HG03175 (cell line): ENCODE measurements at regions not wholly inside any gene's neighbourhood (a gene's known extent, or its start where the extent isn't known, plus 50 kb on each side); places are given as distances from the start of the nearest gene placed in this dataset.
"Not testable (repeated sequence)": the region's sequence is repeated elsewhere in the genome, so short reads cannot be mapped to it uniquely, and the experiment has no call there.

Experiments used
- ATAC-seq: cut with Tn5 transposase; IDR thresholded peaks from one replicate; pipeline ENCODE4 v1.9.1; 2021; ENCODE audit warnings: mild to moderate bottlenecking, moderate library complexity; ENCODE audit not compliant: unreplicated experiment

DNA sequence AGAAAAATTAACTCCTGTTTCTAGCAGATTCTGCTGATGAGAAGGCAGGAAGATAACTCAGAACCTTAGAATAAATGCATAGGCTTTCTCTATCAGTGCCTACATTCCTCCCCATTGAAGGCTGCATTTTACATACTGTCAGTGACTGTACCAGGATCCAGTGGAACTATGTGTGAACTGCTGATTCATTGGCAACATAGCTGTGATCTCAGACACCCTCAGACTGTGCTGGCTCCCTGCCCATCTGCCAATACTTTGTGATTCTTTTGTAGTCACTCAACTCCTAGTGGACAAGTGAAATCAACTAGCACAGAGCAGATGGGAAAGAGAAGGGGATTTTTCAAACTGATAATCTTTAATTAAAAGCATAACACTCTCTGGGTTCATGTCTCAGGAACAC, 375.8 kb downstream of the MDFIC start:
- ATAC-seq, result no peak

- ATAC-seq, result no peak
These were observed 371.8 kb downstream of the MDFIC start for GRCh38 chr7:115293628-115294240.

DNA sequence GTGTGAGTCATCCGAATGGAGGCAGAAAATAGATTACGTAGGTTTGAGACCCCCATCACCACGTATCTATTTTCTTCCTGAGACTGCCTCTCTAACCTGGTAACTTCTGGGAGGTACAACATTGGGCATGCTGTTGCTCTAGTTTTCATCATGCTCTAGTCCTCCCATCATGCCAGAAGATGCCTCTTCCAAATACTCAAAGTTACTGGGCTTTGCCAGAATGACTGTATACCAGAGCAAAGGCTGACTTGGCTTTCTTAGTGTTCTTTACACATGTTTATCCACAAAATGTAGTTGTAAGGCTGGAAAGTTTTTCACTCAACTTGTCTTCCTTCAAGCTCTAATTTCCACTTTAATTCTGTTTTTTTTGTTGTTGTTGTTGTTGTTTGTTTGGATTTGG, 370.5 kb downstream of the MDFIC start:
- ATAC-seq, result no peak

- no peak for ATAC-seq
These were observed 368.1 kb downstream of the MDFIC start for GRCh38 chr7:115289971-115290370.

DNA sequence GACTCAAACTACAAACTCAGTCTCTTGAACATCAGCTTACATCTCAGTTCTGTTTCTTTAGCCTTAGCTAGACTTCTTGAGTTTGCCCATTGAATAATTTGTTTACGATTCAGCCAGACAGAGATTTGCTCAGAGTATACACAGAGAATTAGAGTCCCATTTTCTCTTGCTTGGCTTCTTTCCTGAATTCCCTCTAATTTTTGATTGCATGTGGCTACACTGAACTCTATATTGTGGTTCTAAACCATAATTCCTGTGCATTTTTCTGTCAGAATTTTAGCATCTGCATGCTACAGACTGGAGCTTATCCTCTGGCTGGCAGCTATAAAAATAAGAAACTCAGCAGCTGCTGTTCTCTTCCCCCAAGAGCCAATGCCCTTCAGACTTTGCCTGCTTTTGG, 354.9 kb downstream of the MDFIC start:
- ATAC-seq, result no peak

- ATAC-seq, result not testable (repeated sequence)
These were observed 352.0 kb downstream of the MDFIC start for GRCh38 chr7:115273855-115274254.

- ATAC-seq, result no peak
These were observed 351.4 kb downstream of the MDFIC start for GRCh38 chr7:115273139-115273772.

- ATAC-seq, result no peak
These were observed 349.7 kb downstream of the MDFIC start for GRCh38 chr7:115271332-115272235.

DNA sequence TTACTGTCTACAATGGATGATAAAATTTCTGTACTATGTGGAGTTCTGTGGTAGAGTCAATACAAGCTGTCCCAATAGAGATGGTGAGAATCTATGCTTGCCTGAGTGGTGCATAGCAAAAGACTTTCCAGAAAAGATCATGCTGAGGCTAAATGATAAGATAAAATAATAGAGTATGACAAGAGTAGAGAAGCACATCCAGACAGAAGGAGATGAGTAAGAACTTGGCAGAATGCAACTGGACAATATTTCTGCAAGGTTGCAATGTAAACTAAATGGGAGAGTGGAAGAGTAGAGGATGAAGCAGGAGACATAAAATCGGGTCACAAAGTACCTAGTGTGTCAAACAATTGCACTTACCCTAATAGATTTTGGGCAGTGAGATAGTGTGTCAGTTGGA, 347.6 kb downstream of the MDFIC start:
- no peak for ATAC-seq

DNA sequence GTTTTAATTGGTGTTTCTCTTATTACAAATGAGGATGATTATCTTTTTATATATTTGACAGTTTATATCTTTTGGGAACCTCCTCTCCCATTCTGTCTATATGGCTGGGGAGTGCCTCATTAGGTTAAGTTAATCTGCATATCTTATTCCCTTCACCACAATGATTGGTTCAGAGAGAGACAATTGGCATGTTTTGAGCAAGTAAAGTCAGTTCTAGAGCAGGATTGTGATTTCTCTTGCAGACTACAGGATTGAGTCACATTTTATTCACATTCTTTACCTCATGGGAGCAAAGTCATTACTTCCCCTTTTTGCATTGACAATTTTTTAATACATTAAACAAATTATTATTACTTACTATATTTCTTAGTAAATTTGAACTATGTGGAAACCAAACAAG, 345.6 kb downstream of the MDFIC start:
- peak; percentile 86 for ATAC-seq

GRCh38 chr7:115260381-115260780, 338.5 kb downstream of the MDFIC start:
- no peak for ATAC-seq

DNA sequence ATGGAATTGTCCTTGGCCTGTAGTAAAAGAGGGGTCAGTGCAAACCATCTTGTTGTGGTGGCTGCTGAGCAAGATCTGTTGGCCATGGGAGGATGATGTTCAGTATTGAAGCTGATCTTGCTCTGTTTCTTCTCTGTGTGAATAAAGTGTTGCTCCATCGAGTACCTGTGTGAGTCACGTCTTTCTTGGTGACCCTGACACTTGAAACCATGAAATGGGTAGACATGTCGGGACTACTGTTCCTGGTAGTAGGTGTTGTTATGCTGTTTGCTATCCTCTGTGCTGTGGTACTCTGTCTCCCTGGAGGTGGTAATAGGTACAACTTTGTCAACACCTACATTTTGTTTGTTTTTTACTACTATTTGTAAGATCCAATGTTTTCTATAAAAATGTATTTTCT, 330.6 kb downstream of the MDFIC start:
- ATAC-seq, result no peak

- ATAC-seq, result no peak
These were observed 327.2 kb downstream of the MDFIC start for GRCh38 chr7:115249080-115249479.

DNA sequence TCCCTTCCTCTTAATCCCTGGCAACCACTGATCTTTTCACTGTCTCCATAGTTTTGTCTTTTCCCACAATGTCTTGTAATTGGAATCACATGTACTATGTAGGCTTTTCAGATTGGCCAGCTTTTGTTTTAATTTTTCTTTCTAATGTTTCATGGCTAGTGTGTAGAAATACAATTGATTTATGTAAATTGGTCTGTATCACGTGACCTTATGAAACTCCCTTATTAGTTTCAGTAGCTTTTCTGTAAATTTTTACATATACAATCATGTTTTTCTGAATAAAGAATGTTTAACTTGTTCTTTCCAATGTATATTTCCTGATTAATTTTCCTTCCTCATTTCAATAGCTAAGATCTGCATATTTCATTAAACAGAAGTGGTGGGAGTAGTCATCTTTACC, 319.3 kb downstream of the MDFIC start:
- ATAC-seq, result no peak

DNA sequence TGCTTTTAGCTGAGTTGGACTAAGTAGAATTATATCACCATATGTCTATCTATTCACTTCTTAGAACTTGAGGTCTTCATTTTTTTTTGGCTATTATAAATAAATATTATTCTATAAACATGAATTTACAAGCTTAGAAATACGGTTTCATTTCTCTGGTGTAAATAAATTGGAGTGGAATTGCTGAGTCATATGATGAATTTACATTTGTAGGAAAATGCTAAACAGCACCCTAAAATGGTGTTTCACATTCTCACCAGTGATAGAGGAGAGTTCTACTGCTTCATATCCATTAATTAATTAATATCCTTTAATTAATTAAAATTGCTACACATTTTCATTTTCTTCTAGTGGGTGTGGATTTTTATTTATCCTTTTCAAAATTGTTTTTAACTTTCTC, 318.3 kb downstream of the MDFIC start:
- ATAC-seq, result no peak

DNA sequence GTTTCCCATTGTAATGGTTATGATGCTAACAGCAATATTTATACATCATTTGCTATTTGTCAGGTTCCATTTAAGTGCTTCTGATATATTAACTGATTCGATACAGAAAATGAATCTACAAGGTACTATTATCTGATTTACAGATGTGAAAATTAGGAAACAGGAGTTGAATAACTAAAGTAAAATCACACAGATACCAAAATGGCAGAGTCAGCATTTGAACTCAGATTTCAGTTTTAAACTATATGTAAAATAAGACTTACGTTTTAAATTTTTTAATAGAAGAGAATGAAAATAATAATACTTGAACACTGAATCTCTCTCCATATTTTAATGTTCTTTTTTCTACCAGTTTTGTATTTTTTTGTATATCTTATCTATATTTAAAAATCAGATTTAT, 313.2 kb downstream of the MDFIC start:
- no peak for ATAC-seq

DNA sequence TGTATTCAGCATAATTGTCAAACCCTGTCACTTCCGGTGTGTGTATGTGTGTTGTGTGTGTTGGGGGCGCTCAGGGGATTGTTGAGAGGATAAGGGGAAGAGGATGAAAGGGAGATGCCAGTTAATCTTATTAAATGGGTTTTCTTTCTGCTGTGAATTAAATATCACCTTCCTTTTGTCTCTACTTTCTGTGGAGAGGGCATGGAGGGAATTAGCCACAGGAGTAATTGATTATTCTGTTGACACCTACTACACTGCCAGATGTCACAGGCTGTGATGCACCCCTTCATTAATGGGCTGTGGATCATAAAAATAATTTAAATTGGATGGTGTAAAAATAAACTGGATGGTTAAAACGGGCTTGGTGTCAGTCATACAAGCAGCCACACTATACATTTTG, 311.9 kb downstream of the MDFIC start:
- ATAC-seq, result no peak

GRCh38 chr7:115232041-115232440, 310.1 kb downstream of the MDFIC start:
- no peak for ATAC-seq

DNA sequence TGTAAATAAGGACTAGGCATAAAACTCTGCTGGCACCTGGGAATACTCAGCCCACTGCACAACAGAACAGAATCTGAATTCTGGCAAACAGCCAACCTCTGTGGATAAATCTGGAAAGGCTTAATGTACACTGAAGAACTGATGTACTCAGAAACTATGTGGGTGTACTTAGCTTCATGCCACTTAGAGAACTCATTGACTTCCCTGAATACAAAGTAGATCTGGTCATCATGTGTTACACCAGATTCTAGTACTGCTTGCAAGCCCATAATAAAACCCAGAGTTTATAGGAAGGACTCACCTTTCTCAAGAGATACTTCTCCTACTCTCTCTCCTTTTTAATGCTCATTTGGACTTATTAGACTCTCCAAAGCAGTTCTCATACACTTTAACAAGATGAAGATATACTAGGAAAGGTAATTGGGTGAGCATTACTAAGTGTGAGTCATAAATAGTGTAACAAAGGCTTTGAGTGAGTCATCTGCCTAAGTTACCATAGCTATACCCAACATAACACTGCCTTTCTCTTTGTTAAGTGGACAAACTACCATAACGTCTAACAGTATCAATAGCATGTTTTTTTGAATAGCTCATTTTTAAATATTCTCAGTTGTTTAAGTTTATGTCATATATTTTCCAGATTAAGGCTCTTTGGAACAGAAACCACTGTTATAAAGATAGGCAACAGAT, 309.1 kb downstream of the MDFIC start:
- peak; percentile 76 for ATAC-seq

DNA sequence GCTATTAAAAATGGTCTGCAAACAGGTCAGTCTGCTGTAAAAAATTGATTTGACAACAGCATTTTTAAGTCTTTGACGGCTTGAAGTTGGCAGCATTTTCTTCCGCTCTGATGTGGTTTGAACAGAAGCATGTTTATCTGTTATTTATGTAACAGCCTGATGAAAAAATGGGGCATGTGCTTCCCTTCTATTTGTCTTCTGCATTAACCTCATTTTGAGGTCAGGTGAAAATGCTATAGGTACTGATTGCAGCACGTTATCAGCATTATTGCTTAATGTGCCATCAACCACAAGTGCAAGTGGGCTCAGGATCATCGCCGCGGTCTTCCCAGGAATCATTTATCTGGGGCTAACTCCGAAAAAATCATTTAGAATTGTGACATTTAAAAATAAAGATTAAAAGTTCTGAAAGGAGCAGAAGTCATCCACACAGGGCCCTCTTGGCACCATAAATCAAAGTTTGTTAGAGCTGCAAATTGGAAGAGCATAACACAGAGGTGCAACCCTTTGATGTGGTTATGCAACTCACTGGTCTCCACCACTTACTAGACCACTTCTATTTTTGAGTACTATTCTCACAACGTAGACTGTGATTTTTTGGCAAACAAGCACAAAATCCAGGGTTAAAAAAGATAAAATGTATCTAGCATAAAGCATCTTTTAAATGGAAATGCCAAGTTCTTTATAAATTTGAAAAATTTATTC, 307.7 kb downstream of the MDFIC start:
- no peak for ATAC-seq
